ENCODE measurements at regions not wholly inside any gene's neighbourhood (a gene's known extent, or its start where the extent isn't known, plus 50 kb on each side); places are given as distances from the start of the nearest gene placed in this dataset.

GRCh38 chr19:28864024-28864503, 348.9 kb downstream of the UQCRFS1 start:
- H3K36me3 ChIP-seq (ENCODE audit: insufficient read depth in 1 of 2, low read depth in 1 of 2), result no peaks in the 10 kb centered on the region
- H3K27ac ChIP-seq, result no peak overlapping the region

GRCh38 chr19:28862238-28862637, 350.7 kb downstream of the UQCRFS1 start:
- intact Hi-C loops (cut with DNase I), result no loop called here
- 33 to 41% (median 41%) methylated on average over 3 of the region's 3 CpGs for WGBS, 3 donors
- no peak overlapping the region for H3K4me3 ChIP-seq
- no peaks in the 10 kb centered on the region for H3K36me3 ChIP-seq (ENCODE audit: insufficient read depth in 1 of 2, low read depth in 1 of 2)
- no peak for TF ChIP-seq CTCF (IDR thresholded peaks at IDR 0.05)
- no peaks in the 10 kb centered on the region for H3K9me3 ChIP-seq
- ATAC-seq (no peak), DNase-seq (no peak)
- H3K27me3 ChIP-seq (ENCODE audit: insufficient read depth in 3 of 3, low read length in 2 of 3), result peaks cover 0 to 4% (median 0%) of the 10 kb centered on the region in 3 donors
- H3K4me1 ChIP-seq, result no peaks in the 10 kb centered on the region
- no peak overlapping the region for H3K27ac ChIP-seq

More at GRCh38 chr19:28864024-28864503, 348.9 kb downstream of the UQCRFS1 start:
- intact Hi-C loops (cut with DNase I), result no loop called here
- no peaks in the 10 kb centered on the region for H3K9me3 ChIP-seq
- no peak for TF ChIP-seq CTCF (IDR thresholded peaks at IDR 0.05)
- H3K4me3 ChIP-seq, result no peak overlapping the region
- 62 to 66% (median 62%) methylated on average over 8 of the region's 8 CpGs for WGBS, 3 donors
- H3K27me3 ChIP-seq (ENCODE audit: insufficient read depth in 3 of 3, low read length in 2 of 3), result peaks cover 0 to 4% (median 0%) of the 10 kb centered on the region in 3 donors
- H3K4me1 ChIP-seq, result no peaks in the 10 kb centered on the region
- DNase-seq (no peak), ATAC-seq (no peak)

GRCh38 chr19:28859811-28860210, 353.1 kb downstream of the UQCRFS1 start:
- Histone ChIP-seq H3K27ac (no peak overlapping the region), H3K4me1 (no peaks in the 10 kb centered on the region), H3K4me3 (no peak overlapping the region), H3K9me3 (no peaks in the 10 kb centered on the region), H3K27me3 (ENCODE audit: insufficient read depth in 3 of 3, low read length in 2 of 3) (no peaks in the 10 kb centered on the region), H3K36me3 (ENCODE audit: insufficient read depth in 1 of 2, low read depth in 1 of 2) (no peaks in the 10 kb centered on the region)
- intact Hi-C loops (cut with DNase I), result no loop called here
- no peak for ATAC-seq
- no peak for DNase-seq
- TF ChIP-seq CTCF (IDR thresholded peaks at IDR 0.05), result no peak
- WGBS, 3 donors, result 55 to 79% (median 67%) methylated on average over 6 of the region's 6 CpGs

GRCh38 chr19:28858933-28859332, 354.0 kb downstream of the UQCRFS1 start:
- Histone ChIP-seq H3K4me1 (no peaks in the 10 kb centered on the region), H3K36me3 (ENCODE audit: insufficient read depth in 1 of 2, low read depth in 1 of 2) (no peaks in the 10 kb centered on the region), H3K27me3 (ENCODE audit: insufficient read depth in 3 of 3, low read length in 2 of 3) (no peaks in the 10 kb centered on the region), H3K9me3 (no peaks in the 10 kb centered on the region), H3K4me3 (no peak overlapping the region), H3K27ac (no peak overlapping the region)
- no peak for TF ChIP-seq CTCF (IDR thresholded peaks at IDR 0.05)
- intact Hi-C loops (cut with DNase I), result no loop called here
- ATAC-seq, result no peak
- 68 to 86% (median 77%) methylated on average over 1 of the region's 1 CpG for WGBS, 3 donors
- DNase-seq, result no peak

- H3K4me3 ChIP-seq, result no peak overlapping the region
- no peaks in the 10 kb centered on the region for H3K27me3 ChIP-seq (ENCODE audit: insufficient read depth in 3 of 3, low read length in 2 of 3)
- no peak for TF ChIP-seq CTCF (IDR thresholded peaks at IDR 0.05)
- no peak overlapping the region for H3K27ac ChIP-seq
- WGBS, 3 donors, result 68 to 77% (median 70%) methylated on average over 3 of the region's 3 CpGs
- H3K4me1 ChIP-seq, result no peaks in the 10 kb centered on the region
- DNase-seq (no peak), ATAC-seq (no peak)
- no peaks in the 10 kb centered on the region for H3K36me3 ChIP-seq (ENCODE audit: insufficient read depth in 1 of 2, low read depth in 1 of 2)
- intact Hi-C loops (cut with DNase I), result no loop called here
- no peaks in the 10 kb centered on the region for H3K9me3 ChIP-seq
Measured at GRCh38 chr19:28857967-28858366, 355.0 kb downstream of the UQCRFS1 start.

Data from psoas muscle (tissue), 7 donors.